HG03432 (cell line): ENCODE measurements at regions not wholly inside any gene's neighbourhood (a gene's known extent, or its start where the extent isn't known, plus 50 kb on each side); places are given as distances from the start of the nearest gene placed in this dataset.
"Not testable (repeated sequence)": the region's sequence is repeated elsewhere in the genome, so short reads cannot be mapped to it uniquely, and the experiment has no call there.

Experiments used
- ATAC-seq: cut with Tn5 transposase; IDR thresholded peaks from one replicate; pipeline ENCODE4 v1.9.1; 2021; ENCODE audit warnings: mild to moderate bottlenecking, moderate library complexity; ENCODE audit not compliant: unreplicated experiment

- ATAC-seq, result no peak
These were observed 318.1 kb downstream of the PTTG2 start for GRCh38 chr4:38278255-38278654.

GRCh38 chr4:38279077-38279476 is 318.9 kb downstream of the PTTG2 start:
- no peak for ATAC-seq

- ATAC-seq, result no peak
These were observed 319.6 kb downstream of the PTTG2 start for GRCh38 chr4:38279650-38280322.

DNA sequence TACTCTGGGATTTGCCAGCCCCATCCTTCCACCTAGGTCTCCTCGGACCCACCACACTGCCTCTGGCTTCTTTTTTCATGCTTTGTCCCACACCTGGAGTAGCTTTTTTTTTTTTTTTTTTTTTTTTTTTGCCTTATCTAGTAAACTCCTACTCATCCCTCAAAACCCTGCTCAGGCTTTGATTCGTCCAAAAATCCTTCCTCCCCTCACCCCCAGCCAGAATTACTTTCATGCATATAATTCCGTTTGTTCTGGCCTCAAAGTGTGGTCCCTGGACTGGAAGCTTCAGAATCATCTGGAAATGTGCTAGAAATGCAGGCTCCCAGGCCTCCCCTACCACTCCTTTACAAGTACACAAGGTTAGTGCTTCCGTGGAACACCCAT is 320.1 kb downstream of the PTTG2 start:
- ATAC-seq, result no peak

- no peak for ATAC-seq
These were observed 321.3 kb downstream of the PTTG2 start for GRCh38 chr4:38281371-38282071.

- ATAC-seq, result no peak
These were observed 323.5 kb downstream of the PTTG2 start for GRCh38 chr4:38283724-38284123.

- no peak for ATAC-seq
These were observed 324.3 kb downstream of the PTTG2 start for GRCh38 chr4:38284294-38285030.

GRCh38 chr4:38287101-38287851 is 327.1 kb downstream of the PTTG2 start:
- no peak for ATAC-seq

DNA sequence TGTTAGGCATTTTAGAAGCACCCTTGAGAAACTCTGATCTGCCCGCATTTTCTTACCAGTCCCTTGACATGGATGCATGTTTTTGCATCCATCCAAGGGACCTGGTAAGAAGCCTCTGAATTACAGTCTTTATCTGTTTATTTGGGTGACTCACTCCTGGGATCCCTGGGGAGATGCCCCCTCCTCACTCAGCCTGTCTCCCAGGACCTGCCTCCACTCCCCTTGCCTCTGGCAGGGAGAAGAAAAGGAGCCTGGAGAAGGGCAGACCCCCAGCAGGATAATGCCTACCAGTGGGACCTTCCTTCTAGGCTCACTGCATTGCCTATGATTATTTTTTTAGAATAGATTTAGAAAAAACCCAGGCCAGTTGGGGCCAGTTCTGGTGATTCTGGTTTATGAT is 329.4 kb downstream of the PTTG2 start:
- ATAC-seq, result no peak

- no peak for ATAC-seq
These were observed 330.2 kb downstream of the PTTG2 start for GRCh38 chr4:38290366-38290765.

DNA sequence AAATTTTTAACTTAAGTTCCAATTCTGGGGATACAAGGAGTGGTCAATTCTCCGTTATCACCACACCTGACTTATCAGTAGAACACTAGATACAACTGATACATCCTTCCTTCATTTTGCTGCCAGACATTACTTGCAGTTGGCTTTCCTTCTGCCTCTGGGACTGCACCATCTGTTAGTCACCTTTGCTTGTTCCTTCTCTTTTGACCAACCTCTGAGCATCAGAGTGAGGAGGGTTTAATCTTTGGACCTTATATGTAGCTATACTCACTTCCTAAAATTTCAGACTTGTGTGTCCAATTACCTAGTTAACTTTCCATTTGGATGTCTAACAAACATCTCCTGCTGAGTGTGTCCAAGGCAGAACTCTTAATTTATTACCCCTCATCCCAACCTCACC is 330.7 kb downstream of the PTTG2 start:
- ATAC-seq, result no peak

DNA sequence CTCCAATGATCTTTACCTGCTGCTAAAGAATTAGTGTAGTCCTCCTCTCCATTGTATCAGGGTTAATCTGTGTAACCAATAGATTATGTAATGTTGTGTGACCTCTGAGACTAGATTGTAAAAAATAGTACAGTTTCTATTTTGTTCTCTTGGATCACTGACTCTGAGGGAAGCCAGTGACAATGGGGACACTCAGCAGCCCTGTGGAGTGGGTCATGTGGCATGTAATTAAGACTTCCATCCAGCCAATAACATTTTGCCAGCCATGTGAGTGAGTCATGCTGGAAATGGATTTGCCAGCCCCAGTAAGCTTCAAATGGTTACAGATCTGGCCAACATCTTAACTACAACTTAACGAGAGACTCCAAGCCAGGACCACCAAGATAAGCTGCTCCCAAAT is 332.3 kb downstream of the PTTG2 start:
- ATAC-seq, result no peak

GRCh38 chr4:38294238-38294637 is 334.0 kb downstream of the PTTG2 start:
- no peak for ATAC-seq

DNA sequence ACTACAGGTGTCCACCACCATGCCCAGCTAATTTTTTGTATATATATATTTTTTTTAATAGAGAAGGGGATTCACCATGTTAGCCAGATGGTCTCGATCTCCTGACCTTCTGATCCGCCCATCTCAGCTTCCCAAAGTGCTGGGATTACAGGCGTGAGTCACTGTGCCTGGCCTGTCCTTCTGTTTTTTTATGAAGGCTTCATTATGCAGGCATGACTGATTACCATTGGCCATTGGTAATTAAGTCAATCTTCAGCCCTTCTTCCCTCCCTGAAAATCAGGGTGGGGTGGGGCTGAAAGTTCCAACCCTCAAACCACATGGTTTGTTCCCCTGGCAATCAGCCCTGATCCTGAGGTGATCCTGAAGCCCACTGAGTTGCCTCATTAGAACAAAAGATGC is 336.9 kb downstream of the PTTG2 start:
- ATAC-seq, result no peak

DNA sequence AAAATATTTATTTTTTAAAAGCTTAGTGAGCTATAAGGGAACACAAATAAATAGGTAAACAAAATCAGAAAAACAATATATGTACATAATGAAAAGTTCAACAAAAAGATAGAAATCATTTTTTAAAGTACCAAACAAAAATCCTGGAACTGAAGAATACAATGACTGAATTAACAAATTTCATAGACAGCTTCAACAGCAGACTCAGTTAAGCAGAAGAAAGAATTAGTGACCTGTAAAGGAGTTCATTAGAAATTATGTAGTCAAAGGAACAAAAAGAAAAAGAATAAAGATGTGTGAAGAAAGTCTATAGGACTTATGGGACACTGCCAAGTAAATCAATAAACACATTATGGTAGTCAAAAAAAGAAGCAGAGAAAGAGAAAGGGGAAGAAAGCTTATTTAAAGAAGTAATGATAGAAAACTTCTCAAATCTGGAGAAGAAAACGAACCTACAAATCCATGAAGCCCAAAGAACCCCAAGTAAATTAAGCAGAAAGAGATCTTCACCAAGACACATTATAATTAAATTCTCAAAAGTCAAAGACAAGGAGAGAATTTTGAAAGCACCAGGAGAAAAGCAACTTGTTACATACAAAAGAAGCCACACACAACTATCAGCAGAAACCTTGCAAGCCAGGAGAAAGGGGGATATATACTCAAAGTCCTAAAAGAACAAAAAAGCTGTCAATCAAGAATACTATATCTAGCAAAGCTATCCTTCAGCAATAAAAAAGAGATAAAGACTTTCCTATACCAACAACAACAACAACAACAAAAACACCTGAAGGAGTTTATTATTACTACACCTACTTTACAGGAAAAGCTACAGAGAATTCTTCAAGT is 338.9 kb downstream of the PTTG2 start:
- no peak for ATAC-seq

- ATAC-seq, result no peak
These were observed 342.7 kb downstream of the PTTG2 start for GRCh38 chr4:38302910-38303309.

- not testable (repeated sequence) for ATAC-seq
These were observed 344.3 kb downstream of the PTTG2 start for GRCh38 chr4:38304460-38304859.

DNA sequence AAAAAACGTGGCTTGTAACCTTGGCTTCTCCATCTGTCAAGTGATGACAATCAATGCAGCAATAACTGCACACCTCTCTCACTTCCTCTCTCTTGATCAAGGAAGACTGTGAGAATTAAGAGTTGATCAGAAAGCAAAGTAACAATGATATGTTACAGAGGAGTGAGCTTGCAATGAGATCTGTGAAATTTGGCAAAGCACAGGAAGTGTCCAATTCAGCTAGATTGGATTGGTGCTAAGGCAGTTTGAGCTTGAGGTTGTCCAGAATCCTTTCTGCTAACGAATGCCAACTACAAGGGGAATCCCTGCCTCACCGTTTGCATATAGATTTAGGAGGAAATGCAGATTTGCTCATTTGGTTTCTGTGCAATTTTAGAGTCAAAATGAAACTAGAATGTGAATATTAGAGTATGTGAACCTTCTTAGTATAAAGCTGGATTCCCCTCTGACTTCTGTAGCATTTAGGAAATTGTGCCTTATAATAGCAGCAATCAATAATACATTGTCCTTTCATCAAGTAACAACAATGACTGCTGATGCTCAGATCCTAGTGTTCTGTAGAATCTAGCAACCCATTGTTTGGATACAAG is 346.4 kb downstream of the PTTG2 start:
- peak; percentile 60 for ATAC-seq

GRCh38 chr4:38308728-38309311 is 348.6 kb downstream of the PTTG2 start:
- ATAC-seq, result no peak

DNA sequence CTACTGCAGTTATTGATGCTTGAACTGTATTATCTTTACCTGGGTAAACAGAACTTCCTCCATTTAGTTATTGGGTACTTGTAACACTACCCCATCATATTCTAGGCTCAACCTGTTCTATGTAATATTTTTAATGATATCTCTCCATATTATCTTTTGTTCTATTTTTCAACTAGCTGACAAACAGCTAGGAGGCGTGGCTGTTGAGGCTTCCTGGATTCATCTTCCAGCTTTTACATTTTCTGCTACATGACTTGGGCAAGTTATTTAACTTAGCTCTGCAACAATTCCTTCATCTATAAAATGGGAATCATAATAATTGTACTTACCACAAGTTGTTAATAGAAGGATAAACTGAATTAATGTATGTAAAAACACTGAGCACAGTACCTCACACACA is 349.3 kb downstream of the PTTG2 start:
- ATAC-seq, result no peak
